Neural cell (in vitro differentiated cells): ENCODE measurements at regions not wholly inside any gene's neighbourhood (a gene's known extent, or its start where the extent isn't known, plus 50 kb on each side); places are given as distances from the start of the nearest gene placed in this dataset.

Experiments
- H2AFZ ChIP-seq: fragments of 200-600, 300-800 bp; sonication (generic), shearing (Covaris generic); 2 replicates; pipeline ENCODE4 v1.6.0; 2014; ENCODE audit warnings: low read depth, mild to moderate bottlenecking, antibody characterized with exemption, low read length, moderate library complexity
- H3F3A ChIP-seq: fragments of 200-600 bp; shearing (Covaris generic); 2 replicates; pipeline ENCODE4 v1.6.1; 2016; ENCODE audit warnings: mild to moderate bottlenecking, moderate library complexity, mixed read lengths, antibody characterized with exemption, low read length; ENCODE audit not compliant: insufficient read depth, poor library complexity, severe bottlenecking
- H3K27ac ChIP-seq: fragments of 200-600, 300-800 bp; sonication (generic), shearing (Covaris generic); 2 replicates; pipeline ENCODE4 v1.5.1; 2014; ENCODE audit warnings: mild to moderate bottlenecking, low read length, moderate library complexity
- H3K27me3 ChIP-seq: fragments of 300-800, 200-600 bp; sonication (generic), shearing (Covaris generic); 2 replicates; pipeline ENCODE4 v1.6.0; 2014; ENCODE audit warnings: mild to moderate bottlenecking, low read depth, low read length, moderate library complexity; ENCODE audit not compliant: insufficient read depth
- H3K36me3 ChIP-seq: fragments of 300-800, 200-600 bp; sonication (generic), shearing (Covaris generic); 2 replicates; pipeline ENCODE4 v1.5.1; 2014; ENCODE audit warnings: mild to moderate bottlenecking, antibody characterized with exemption, low read length, moderate library complexity; ENCODE audit not compliant: insufficient read depth
- H3K4me2 ChIP-seq: fragments of 300-800, 200-600 bp; sonication (generic), shearing (Covaris generic); 2 replicates; pipeline ENCODE4 v1.6.0; 2014; ENCODE audit warnings: mild to moderate bottlenecking, low read length
- H3K4me3 ChIP-seq: fragments of 300-800, 200-600 bp; sonication (generic), shearing (Covaris generic); 2 replicates; pipeline ENCODE4 v1.5.1; 2014; ENCODE audit warnings: mild to moderate bottlenecking, low read length, moderate library complexity
- H3K79me2 ChIP-seq: fragments of 200-600 bp; shearing (Covaris generic); replicated peaks from 2 replicates; pipeline ENCODE4 v1.6.0; 2014; ENCODE audit warnings: mild to moderate bottlenecking, low read length, moderate library complexity; ENCODE audit not compliant: insufficient read depth
- H3K9ac ChIP-seq: fragments of 300-800, 200-600 bp; sonication (generic), shearing (Covaris generic); 2 replicates; pipeline ENCODE4 v1.6.1; 2016; ENCODE audit warnings: mild to moderate bottlenecking, low read length, mixed read lengths
- H3K9me2 ChIP-seq: fragments of 200-600 bp; shearing (Covaris generic); 2 replicates; pipeline ENCODE4 v1.6.1; 2016; ENCODE audit warnings: mild to moderate bottlenecking, low read length, mixed read lengths; ENCODE audit not compliant: insufficient read depth
- H3K9me3 ChIP-seq: fragments of 200-600, 300-800 bp; sonication (generic), shearing (Covaris generic); 2 replicates; pipeline ENCODE4 v1.6.1; 2016; ENCODE audit warnings: mild to moderate bottlenecking, mixed run types, low read length, moderate library complexity, mixed read lengths
- H4K20me1 ChIP-seq: fragments of 200-600 bp; shearing (Covaris generic); 2 replicates; pipeline ENCODE4 v1.6.1; 2016; ENCODE audit warnings: mild to moderate bottlenecking, mixed run types; ENCODE audit not compliant: insufficient read depth
- CTCF ChIP-seq: fragments of 450-650 bp; IDR thresholded peaks from 2 replicates; pipeline ENCODE4 v1.5.1; 2014; ENCODE audit warnings: antibody characterized with exemption, mild to moderate bottlenecking, moderate library complexity; ENCODE audit not compliant: poor library complexity, severe bottlenecking
- EP300 ChIP-seq: fragments of 450-650 bp; conservative IDR thresholded peaks from 2 replicates; pipeline ENCODE4 v1.6.1; 2014; ENCODE audit warnings: antibody characterized with exemption, mild to moderate bottlenecking, moderate library complexity; ENCODE audit not compliant: poor library complexity, severe bottlenecking
- EZH2 ChIP-seq: fragments of 200-600, 300-800 bp; shearing (Covaris generic), sonication (generic); IDR thresholded peaks from 2 replicates; pipeline ENCODE4 v1.6.1; 2014; ENCODE audit warnings: antibody characterized with exemption, low read length, borderline replicate concordance, mild to moderate bottlenecking; ENCODE audit not compliant: insufficient read depth, poor library complexity, severe bottlenecking
- POLR2AphosphoS5 ChIP-seq: IDR thresholded peaks from 2 replicates; pipeline ENCODE4 v1.6.1; 2012
- RAD21 ChIP-seq: fragments of 450-650 bp; conservative IDR thresholded peaks from 2 replicates; pipeline ENCODE4 v1.6.1; 2014; ENCODE audit warnings: antibody characterized with exemption, mild to moderate bottlenecking, moderate library complexity
- SMC3 ChIP-seq: fragments of 450-650 bp; conservative IDR thresholded peaks from 2 replicates; pipeline ENCODE4 v1.6.1; 2014; ENCODE audit warnings: antibody characterized with exemption, mild to moderate bottlenecking, moderate library complexity; ENCODE audit not compliant: poor library complexity

GRCh38 chr4:64584125-64584524, 174.9 kb upstream of the TECRL start:
- Histone ChIP-seq H3F3A (no peaks in the 10 kb centered on the region), H3K36me3 (no peaks in the 10 kb centered on the region), H4K20me1 (no peaks in the 10 kb centered on the region), H3K9me2 (no peaks in the 10 kb centered on the region), H3K27ac (no peak overlapping the region), H3K9me3 (no peaks in the 10 kb centered on the region), H3K27me3 (no peaks in the 10 kb centered on the region), H3K9ac (no peak overlapping the region), H3K79me2 (no peaks in the 10 kb centered on the region), H2AFZ (no peak overlapping the region), H3K4me2 (no peak overlapping the region), H3K4me3 (no peak overlapping the region)
- TF ChIP-seq EZH2, result no peak
- no peak for TF ChIP-seq POLR2AphosphoS5
- TF ChIP-seq CTCF, result no peak

- no peak overlapping the region for H3K27ac ChIP-seq
- H3K9me3 ChIP-seq, result no peaks in the 10 kb centered on the region
- H3K4me3 ChIP-seq, result no peak overlapping the region
- no peak for TF ChIP-seq EZH2
- no peak for TF ChIP-seq CTCF
- TF ChIP-seq RAD21, result no peak
- no peak for TF ChIP-seq POLR2AphosphoS5
- no peak for TF ChIP-seq EP300
- TF ChIP-seq SMC3, result no peak
- no peaks in the 10 kb centered on the region for H3K9me2 ChIP-seq
- no peak overlapping the region for H3K9ac ChIP-seq
- no peaks in the 10 kb centered on the region for H3K36me3 ChIP-seq
- no peak overlapping the region for H3K4me2 ChIP-seq
- H3K27me3 ChIP-seq, result no peaks in the 10 kb centered on the region
- H4K20me1 ChIP-seq, result no peaks in the 10 kb centered on the region
- no peaks in the 10 kb centered on the region for H3K79me2 ChIP-seq
- no peak overlapping the region for H2AFZ ChIP-seq
- H3F3A ChIP-seq, result no peaks in the 10 kb centered on the region
Observed at GRCh38 chr4:64582492-64582891, 173.2 kb upstream of the TECRL start.

GRCh38 chr4:64581422-64581821, 172.2 kb upstream of the TECRL start:
- H2AFZ ChIP-seq, result no peak overlapping the region
- H3K36me3 ChIP-seq, result no peaks in the 10 kb centered on the region
- no peak overlapping the region for H3K4me2 ChIP-seq
- no peaks in the 10 kb centered on the region for H4K20me1 ChIP-seq
- H3K4me3 ChIP-seq, result no peak overlapping the region
- H3K9me3 ChIP-seq, result no peaks in the 10 kb centered on the region
- no peaks in the 10 kb centered on the region for H3K9me2 ChIP-seq
- no peaks in the 10 kb centered on the region for H3F3A ChIP-seq
- TF ChIP-seq POLR2AphosphoS5, result no peak
- TF ChIP-seq EP300, result no peak
- no peaks in the 10 kb centered on the region for H3K27me3 ChIP-seq
- no peak overlapping the region for H3K9ac ChIP-seq
- no peak overlapping the region for H3K27ac ChIP-seq
- H3K79me2 ChIP-seq, result no peaks in the 10 kb centered on the region
